IMR-90 (cell line): ENCODE measurements at regions not wholly inside any gene's neighbourhood (a gene's known extent, or its start where the extent isn't known, plus 50 kb on each side); places are given as distances from the start of the nearest gene placed in this dataset.

Experiments used
- ATAC-seq: fragments of 200-7000 bp; cut with Tn5 transposase; 2 replicates; pipeline ENCODE4 v1.9.1; 2020; ENCODE audit warnings: low read depth, mild to moderate bottlenecking, moderate library complexity
- BruUV-seq: library from RNA; stranded (reverse); fragments of 400-500 nt; replicated peaks from 2 replicates; lab custom pipeline; 2021; lab: Mats Ljungman, UMichigan
- CTCF ChIA-PET: fragments of 300-600 bp; formaldehyde crosslinking; extraction: SDS; loops from one replicate; lab custom pipeline; 2021; ENCODE audit warnings: antibody characterized with exemption; lab: Yijun Ruan, JAX
- POLR2A ChIA-PET: fragments of 300-600 bp; sonication (Branson Sonifier 250); formaldehyde crosslinking; loops from one replicate; lab custom pipeline; 2022; ENCODE audit warnings: antibody characterized with exemption; ENCODE audit not compliant: unreplicated experiment; lab: Charles Lee
- DNase-seq: peaks from one replicate; pipeline ENCODE4 v3.0.0; 2013
- H2AFZ ChIP-seq: replicated peaks from 2 replicates; pipeline ENCODE3; 2013; ENCODE audit warnings: low read length, mild to moderate bottlenecking; ENCODE audit not compliant: poor library complexity
- H2AK5ac ChIP-seq: 2 replicates; pipeline ENCODE4 v1.6.1; 2013; ENCODE audit warnings: low read depth, low read length, inconsistent platforms
- H2AK9ac ChIP-seq: replicated peaks from 2 replicates; pipeline ENCODE3; 2013; ENCODE audit warnings: mild to moderate bottlenecking, low read depth, low read length, moderate library complexity; ENCODE audit not compliant: poor library complexity
- H2BK120ac ChIP-seq: 2 replicates; pipeline ENCODE4 v1.6.1; 2013; ENCODE audit warnings: low read depth, low read length, inconsistent platforms
- H2BK15ac ChIP-seq: 3 replicates; pipeline ENCODE4 v1.6.1; 2013; ENCODE audit warnings: low read depth, low read length, inconsistent platforms
- H2BK20ac ChIP-seq: 2 replicates; pipeline ENCODE4 v1.6.1; 2013; ENCODE audit warnings: low read depth, mild to moderate bottlenecking, inconsistent platforms, low read length, moderate library complexity
- H2BK5ac ChIP-seq: 2 replicates; pipeline ENCODE4 v1.6.1; 2013; ENCODE audit warnings: mild to moderate bottlenecking, low read depth, low read length, inconsistent platforms; ENCODE audit not compliant: poor library complexity, severe bottlenecking
- H3K14ac ChIP-seq: replicated peaks from 2 replicates; pipeline ENCODE4 v1.6.1; 2013; ENCODE audit warnings: low read depth, low read length, inconsistent platforms
- H3K18ac ChIP-seq: 2 replicates; pipeline ENCODE4 v1.6.1; 2013; ENCODE audit warnings: low read depth, low read length, control low read depth
- H3K23ac ChIP-seq: 2 replicates; pipeline ENCODE4 v1.6.1; 2013; ENCODE audit warnings: low read depth, low read length, inconsistent platforms
- H3K27ac ChIP-seq: 2 replicates; pipeline ENCODE4 v1.5.1; 2013; ENCODE audit warnings: mild to moderate bottlenecking, control low read depth, low read length; ENCODE audit not compliant: insufficient read depth
- H3K27me3 ChIP-seq: 2 replicates; pipeline ENCODE4 v1.6.1; 2013; ENCODE audit warnings: low read length; ENCODE audit not compliant: control insufficient read depth, insufficient read depth
- H3K36me3 ChIP-seq: 2 replicates; pipeline ENCODE4 v1.6.1; 2013; ENCODE audit warnings: low read length, mixed read lengths; ENCODE audit not compliant: control insufficient read depth, insufficient read depth
- H3K4ac ChIP-seq: 2 replicates; pipeline ENCODE4 v1.6.1; 2013; ENCODE audit warnings: low read depth, low read length, inconsistent platforms
- H3K4me1 ChIP-seq: 2 replicates; pipeline ENCODE4 v1.6.1; 2013; ENCODE audit warnings: low read length, mixed read lengths; ENCODE audit not compliant: control insufficient read depth, insufficient read depth
- H3K4me2 ChIP-seq: 2 replicates; pipeline ENCODE4 v1.6.1; 2013; ENCODE audit warnings: low read depth, mild to moderate bottlenecking, control low read depth, low read length, moderate library complexity
- H3K4me3 ChIP-seq: 2 replicates; pipeline ENCODE4 v1.5.1; 2013; ENCODE audit warnings: low read depth, mild to moderate bottlenecking, control low read depth, low read length, moderate library complexity; ENCODE audit not compliant: insufficient read depth
- H3K56ac ChIP-seq: 2 replicates; pipeline ENCODE4 v1.6.1; 2013; ENCODE audit warnings: low read length, inconsistent platforms; ENCODE audit not compliant: insufficient read depth; ENCODE audit errors: extremely low read depth
- H3K79me1 ChIP-seq, 2 experiments: 2 replicates each; pipeline ENCODE4 v1.6.1; 2013; ENCODE audit warnings: low read length in 2 of 2, inconsistent platforms in 1 of 2, low read depth in 1 of 2
- H3K9ac ChIP-seq: 2 replicates; pipeline ENCODE4 v1.6.1; 2013; ENCODE audit warnings: low read depth, low read length, control low read depth
- H3K9me1 ChIP-seq: 2 replicates; pipeline ENCODE4 v1.6.1; 2013; ENCODE audit warnings: low read length, inconsistent platforms; ENCODE audit not compliant: insufficient read depth
- H3K9me3 ChIP-seq: 2 replicates; pipeline ENCODE4 v1.6.1; 2013; ENCODE audit warnings: low read length; ENCODE audit not compliant: control insufficient read depth, insufficient read depth
- H4K20me1 ChIP-seq: 2 replicates; pipeline ENCODE4 v1.6.1; 2013; ENCODE audit warnings: low read length, inconsistent platforms; ENCODE audit not compliant: insufficient read depth
- H4K5ac ChIP-seq: 2 replicates; pipeline ENCODE4 v1.6.1; 2013; ENCODE audit warnings: mild to moderate bottlenecking, low read depth, low read length, control low read depth
- H4K8ac ChIP-seq, 2 experiments: 2 replicates each; pipeline ENCODE4 v1.6.1; 2013; ENCODE audit warnings: low read depth in 2 of 2, low read length in 2 of 2, control low read depth in 1 of 2, inconsistent platforms in 1 of 2
- H4K91ac ChIP-seq: 2 replicates; pipeline ENCODE4 v1.6.1; 2013; ENCODE audit warnings: low read depth, low read length, inconsistent platforms; ENCODE audit not compliant: insufficient read depth
- MAZ ChIP-seq: IDR thresholded peaks from 2 replicates; pipeline ENCODE4 v1.6.1; 2012; ENCODE audit warnings: low read depth, mild to moderate bottlenecking, low read length, improper control_type of control experiment, moderate library complexity, borderline replicate concordance
- POLR2A ChIP-seq: IDR thresholded peaks from 2 replicates; pipeline ENCODE4 v1.6.1; 2012; ENCODE audit warnings: mild to moderate bottlenecking, low read depth, low read length
- RCOR1 ChIP-seq: IDR thresholded peaks from 2 replicates; pipeline ENCODE4 v1.6.1; 2012; ENCODE audit warnings: mild to moderate bottlenecking, low read length, improper control_type of control experiment; ENCODE audit not compliant: insufficient replicate concordance
- SMC3 ChIP-seq: fragments of 150-350 bp; IDR thresholded peaks from 2 replicates; pipeline ENCODE4 v1.6.1; 2016; ENCODE audit warnings: low read depth, mild to moderate bottlenecking, antibody characterized with exemption, low read length, moderate library complexity
- WGBS, 2 experiments: methylation state at CpG; one replicate each; pipeline versions ENCODE4 v1.1.5 to v1.1.7; 2013; ENCODE audit warnings: missing lambda C conversion rate in 2 of 2; ENCODE audit not compliant: insufficient read length in 1 of 2; ENCODE audit errors: extremely low coverage in 2 of 2; 5-methylcytosine and 5-hydroxymethylcytosine counted together
- dilution Hi-C: fragments of 300-500 bp; cut with HindIII; formaldehyde crosslinking; loops from one replicate; pipeline ENCODE4 v1.14.3; 2018; ENCODE audit warnings: low sequenced_read_pairs; ENCODE audit not compliant: unreplicated experiment
- in situ Hi-C: fragments of 300-500 bp; cut with MboI; formaldehyde crosslinking; loops from 3 replicates; pipeline ENCODE4 v1.14.3; 2019; ENCODE audit warnings: low sequenced_read_pairs, inconsistent platforms, mixed read lengths
- intact Hi-C: fragments of 100-400 bp; cut with micrococcal nuclease; formaldehyde crosslinking; loops from 2 replicates; pipeline ENCODE4 v1.10.0; 2022
- TF ChIP-seq, protein P1 (sequence below): conservative IDR thresholded peaks from 2 replicates; pipeline ENCODE4 v1.5.1; 2012; ENCODE audit warnings: mild to moderate bottlenecking, low read depth, low read length, improper control_type of control experiment
- TF ChIP-seq, protein P2 (sequence below): fragments of 150-350 bp; IDR thresholded peaks from 2 replicates; pipeline ENCODE4 v1.6.1; 2017; ENCODE audit warnings: mild to moderate bottlenecking, antibody characterized with exemption, low read length, low read depth

DNA sequence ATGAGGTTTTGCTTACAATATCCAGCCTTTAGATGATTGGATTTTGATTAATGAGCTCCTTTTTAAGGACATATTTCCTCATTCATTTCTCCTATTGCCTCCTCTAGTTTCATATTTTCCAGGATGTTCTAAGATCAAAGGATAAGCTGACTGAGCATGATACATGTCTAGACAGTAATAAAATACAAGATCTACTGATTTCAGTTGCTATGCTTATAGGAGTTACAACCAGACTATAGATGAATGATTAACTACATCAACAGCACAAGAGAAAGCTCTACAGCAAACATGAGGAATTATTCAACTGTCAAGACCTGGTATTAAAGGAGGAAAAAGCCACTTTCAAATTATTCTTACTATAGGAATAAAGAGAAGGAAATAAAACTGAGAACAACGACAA, 85.0 kb upstream of the LINC00305 start:
- Histone ChIP-seq H3K27me3 (no peaks in the 10 kb centered on the region), H3K4ac (no peak overlapping the region), H2BK20ac (no peak overlapping the region), H3K23ac (no peak overlapping the region), H3K36me3 (no peaks in the 10 kb centered on the region), H3K4me2 (no peak overlapping the region), H4K20me1 (no peaks in the 10 kb centered on the region), H4K91ac (no peak overlapping the region), H2BK15ac (no peak overlapping the region), H3K4me1 (no peaks in the 10 kb centered on the region), H2AFZ (no peak overlapping the region), H3K18ac (no peak overlapping the region), H3K14ac (no peak overlapping the region), H4K8ac (no peak overlapping the region), H3K27ac (no peak overlapping the region), H3K9me3 (peaks cover 4% of the 10 kb centered on the region), H2BK5ac (no peak overlapping the region), H2AK5ac (no peak overlapping the region), H3K9me1 (no peaks in the 10 kb centered on the region), H2BK120ac (no peak overlapping the region), H3K4me3 (no peak overlapping the region), H3K79me1 (no peaks in the 10 kb centered on the region), H4K5ac (no peak overlapping the region), H3K9ac (no peak overlapping the region), H2AK9ac (no peak overlapping the region), H3K56ac (no peak overlapping the region)
- WGBS, 2 experiments, result no CpG with 5 or more reads among the region's 1 CpG
- CTCF ChIA-PET, result no interaction called here
- no TSS peak for BruUV-seq
- ATAC-seq (no peak), DNase-seq (no peak)
- intact Hi-C loops (no loop called here), in situ Hi-C loops (loop anchor here (25.0 kb wide), 1 partner anchor 97 kb away; the partner anchor contains the start of gene LINC00305), dilution Hi-C loops (no loop called here)
- POLR2A ChIA-PET, result no interaction called here
- TF ChIP-seq, protein P1, sequence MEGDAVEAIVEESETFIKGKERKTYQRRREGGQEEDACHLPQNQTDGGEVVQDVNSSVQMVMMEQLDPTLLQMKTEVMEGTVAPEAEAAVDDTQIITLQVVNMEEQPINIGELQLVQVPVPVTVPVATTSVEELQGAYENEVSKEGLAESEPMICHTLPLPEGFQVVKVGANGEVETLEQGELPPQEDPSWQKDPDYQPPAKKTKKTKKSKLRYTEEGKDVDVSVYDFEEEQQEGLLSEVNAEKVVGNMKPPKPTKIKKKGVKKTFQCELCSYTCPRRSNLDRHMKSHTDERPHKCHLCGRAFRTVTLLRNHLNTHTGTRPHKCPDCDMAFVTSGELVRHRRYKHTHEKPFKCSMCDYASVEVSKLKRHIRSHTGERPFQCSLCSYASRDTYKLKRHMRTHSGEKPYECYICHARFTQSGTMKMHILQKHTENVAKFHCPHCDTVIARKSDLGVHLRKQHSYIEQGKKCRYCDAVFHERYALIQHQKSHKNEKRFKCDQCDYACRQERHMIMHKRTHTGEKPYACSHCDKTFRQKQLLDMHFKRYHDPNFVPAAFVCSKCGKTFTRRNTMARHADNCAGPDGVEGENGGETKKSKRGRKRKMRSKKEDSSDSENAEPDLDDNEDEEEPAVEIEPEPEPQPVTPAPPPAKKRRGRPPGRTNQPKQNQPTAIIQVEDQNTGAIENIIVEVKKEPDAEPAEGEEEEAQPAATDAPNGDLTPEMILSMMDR, result no peak
- TF ChIP-seq SMC3 (no peak), MAZ (no peak), POLR2A (no peak), RCOR1 (no peak)
- TF ChIP-seq, protein P2, sequence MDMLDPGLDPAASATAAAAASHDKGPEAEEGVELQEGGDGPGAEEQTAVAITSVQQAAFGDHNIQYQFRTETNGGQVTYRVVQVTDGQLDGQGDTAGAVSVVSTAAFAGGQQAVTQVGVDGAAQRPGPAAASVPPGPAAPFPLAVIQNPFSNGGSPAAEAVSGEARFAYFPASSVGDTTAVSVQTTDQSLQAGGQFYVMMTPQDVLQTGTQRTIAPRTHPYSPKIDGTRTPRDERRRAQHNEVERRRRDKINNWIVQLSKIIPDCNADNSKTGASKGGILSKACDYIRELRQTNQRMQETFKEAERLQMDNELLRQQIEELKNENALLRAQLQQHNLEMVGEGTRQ, result no peak
